Heart left ventricle (tissue), 13 donors: ENCODE measurements at regions not wholly inside any gene's neighbourhood (a gene's known extent, or its start where the extent isn't known, plus 50 kb on each side); places are given as distances from the start of the nearest gene placed in this dataset.

Experiments
- CTCF ChIP-seq, 12 donors: fragments of 200-600 bp; sonication (generic) in 4 of 12; IDR thresholded peaks; one replicate each; pipeline versions ENCODE4 v1.5.0 to v1.8.0; 2018 to 2022; ENCODE audit warnings: antibody characterized with exemption in 12 of 12, mild to moderate bottlenecking in 5 of 12
- POLR2A ChIP-seq, 2 donors: fragments of 450-650 bp; IDR thresholded peaks; one replicate each; pipeline ENCODE4 v1.6.1; 2017; ENCODE audit warnings: antibody characterized with exemption in 2 of 2, mild to moderate bottlenecking in 2 of 2, moderate library complexity in 2 of 2
- donor health status: ischemic (EF 13 %, LVEDD 7.1; RV severe dilation, severe dysfunction).
- donor health status: DM: no; HTN: yes; CAD: no.
- donor health status: DM: no; HTN: no; CAD: no.
- donor health status: ischemic (EF 25% LVEDD 6.9; RV normal size, moderate dysfunction).
- donor health status: ischemic (EF 25% LVEDD 5.7; RV mildly dilated, moderate dysfunction).
- donor health status: ischemic (EF 35%, LVEDD 5.7; RV mildly dilated, moderate dysfunction).
- donor health status: nonischemic (EF 11% LVEDD 7.7; RV severe dilation, severe dysfunction).
- donor health status: DM: yes; HTN: yes; CAD: no.
- donor health status: PGD.
- donor health status: ischemic (EF 29% LVEDD 5.4; RV normal size, mild dysfunction).
- donor health status: nonischemic (EF 23%, LVEDD 6.1; RV moderate dilation, normal function).

- TF ChIP-seq CTCF (IDR thresholded peaks at IDR 0.05): no peak
- no peak for TF ChIP-seq POLR2A (IDR thresholded peaks at IDR 0.05)
Observed at GRCh38 chrX:95044331-95044730, 1370.3 kb downstream of the FAM133A start.
